Caki2 (cell line): ENCODE measurements at regions not wholly inside any gene's neighbourhood (a gene's known extent, or its start where the extent isn't known, plus 50 kb on each side); places are given as distances from the start of the nearest gene placed in this dataset.

Experiments
- DNase-seq: peaks from one replicate; pipeline ENCODE4 v3.0.0-alpha.2; 2015; ENCODE audit warnings: low read depth
- in situ Hi-C: cut with HindIII; loops from 2 replicates; pipeline ENCODE4 v1.10.0; 2016; ENCODE audit warnings: low sequenced_read_pairs, low pct_unique_long_range_greater_than_20kb, mixed read lengths

- in situ Hi-C loops = no loop called here
- DNase-seq = no peak
These were observed 88.4 kb downstream of the CTTN start for GRCh38 chr11:70486731-70487130.

GRCh38 chr11:70487160-70487559, 88.8 kb downstream of the CTTN start:
- no peak for DNase-seq
- in situ Hi-C loops = no loop called here

- in situ Hi-C loops = no loop called here
- no peak for DNase-seq
These were observed 89.4 kb downstream of the CTTN start for GRCh38 chr11:70487756-70488155.

GRCh38 chr11:70488171-70488703, 89.9 kb downstream of the CTTN start:
- DNase-seq = no peak
- in situ Hi-C loops = no loop called here

- in situ Hi-C loops = no loop called here
- no peak for DNase-seq
These were observed 90.9 kb downstream of the CTTN start for GRCh38 chr11:70489276-70489675.

GRCh38 chr11:70490208-70490607, 91.9 kb downstream of the CTTN start:
- in situ Hi-C loops = no loop called here
- DNase-seq = no peak

- DNase-seq = no peak
- in situ Hi-C loops = no loop called here
These were observed 92.6 kb downstream of the CTTN start for GRCh38 chr11:70490723-70491558.

- in situ Hi-C loops = no loop called here
- DNase-seq = no peak
These were observed 93.6 kb downstream of the CTTN start for GRCh38 chr11:70491696-70492472.

GRCh38 chr11:70493089-70493474, 94.8 kb downstream of the CTTN start:
- DNase-seq = no peak
- in situ Hi-C loops = no loop called here

GRCh38 chr11:70493891-70494290, 95.6 kb downstream of the CTTN start:
- in situ Hi-C loops = no loop called here
- DNase-seq = no peak

GRCh38 chr11:70494559-70495350, 96.4 kb downstream of the CTTN start:
- no peak for DNase-seq

GRCh38 chr11:70495351-70496310, 97.3 kb downstream of the CTTN start:
- DNase-seq = no peak
- in situ Hi-C loops = no loop called here

More at GRCh38 chr11:70494559-70495350, 96.4 kb downstream of the CTTN start:
- in situ Hi-C loops = no loop called here

GRCh38 chr11:70496591-70497535, 98.5 kb downstream of the CTTN start:
- in situ Hi-C loops = no loop called here
- no peak for DNase-seq

GRCh38 chr11:70497536-70498075, 99.3 kb downstream of the CTTN start:
- DNase-seq = no peak
- in situ Hi-C loops = no loop called here

- in situ Hi-C loops = no loop called here
- no peak for DNase-seq
These were observed 99.8 kb downstream of the CTTN start for GRCh38 chr11:70498171-70498571.
